Muscle layer of colon (tissue), 2 donors: ENCODE measurements at regions not wholly inside any gene's neighbourhood (a gene's known extent, or its start where the extent isn't known, plus 50 kb on each side); places are given as distances from the start of the nearest gene placed in this dataset.
"Not testable (repeated sequence)": the region's sequence is repeated elsewhere in the genome, so short reads cannot be mapped to it uniquely, and the experiment has no call there.

Source experiments
- H3K27ac ChIP-seq: one replicate; pipeline ENCODE4 v1.7.0; 2013; ENCODE audit warnings: low read depth, mild to moderate bottlenecking, low read length, moderate library complexity
- H3K27me3 ChIP-seq, 2 donors: one replicate each; pipeline ENCODE4 v1.7.0; 2013; ENCODE audit warnings: low read length in 2 of 2, mild to moderate bottlenecking in 2 of 2; ENCODE audit not compliant: insufficient read depth in 2 of 2, control insufficient read depth in 1 of 2
- H3K36me3 ChIP-seq: one replicate; pipeline ENCODE4 v1.7.0; 2013; ENCODE audit warnings: mild to moderate bottlenecking, low read length; ENCODE audit not compliant: insufficient read depth
- H3K4me1 ChIP-seq: one replicate; pipeline ENCODE4 v1.7.0; 2013; ENCODE audit warnings: mild to moderate bottlenecking, low read length; ENCODE audit not compliant: insufficient read depth
- H3K4me3 ChIP-seq, 2 donors: one replicate each; pipeline ENCODE4 v1.7.0; 2013; ENCODE audit warnings: low read length in 2 of 2, low read depth in 1 of 2, mild to moderate bottlenecking in 1 of 2, moderate library complexity in 1 of 2
- H3K9ac ChIP-seq: one replicate; pipeline ENCODE4 v1.7.0; 2013; ENCODE audit warnings: low read length
- H3K9me3 ChIP-seq: one replicate; pipeline ENCODE4 v1.7.0; 2013; ENCODE audit warnings: mild to moderate bottlenecking, low read length
- donor health status: abdominal sarcoma.
- donor health status: Adenocarcinoma of cecum.

- not testable (repeated sequence) for H3K27ac ChIP-seq, H3K27me3 ChIP-seq, H3K9me3 ChIP-seq, H3K9ac ChIP-seq, H3K4me3 ChIP-seq, H3K4me1 ChIP-seq, H3K36me3 ChIP-seq
These were observed 451.7 kb upstream of the DCN start for GRCh38 chr12:91634386-91634713.

- Histone ChIP-seq H3K27ac (no peak overlapping the region), H3K4me1 (no peaks in the 10 kb centered on the region), H3K36me3 (no peaks in the 10 kb centered on the region), H3K27me3 (no peaks in the 10 kb centered on the region), H3K9ac (no peak overlapping the region), H3K9me3 (no peaks in the 10 kb centered on the region), H3K4me3 (no peak overlapping the region)
These were observed 451.2 kb upstream of the DCN start for GRCh38 chr12:91633734-91634357.

- H3K27ac ChIP-seq, result no peak overlapping the region
- no peaks in the 10 kb centered on the region for H3K4me1 ChIP-seq
- H3K9me3 ChIP-seq, result no peaks in the 10 kb centered on the region
- no peak overlapping the region for H3K9ac ChIP-seq
- H3K4me3 ChIP-seq, result no peak overlapping the region
- H3K36me3 ChIP-seq, result no peaks in the 10 kb centered on the region
- no peaks in the 10 kb centered on the region for H3K27me3 ChIP-seq
These were observed 450.6 kb upstream of the DCN start for GRCh38 chr12:91633206-91633605.

GRCh38 chr12:91632042-91632786 is 449.6 kb upstream of the DCN start:
- no peaks in the 10 kb centered on the region for H3K9me3 ChIP-seq
- H3K4me1 ChIP-seq, result no peaks in the 10 kb centered on the region
- H3K4me3 ChIP-seq, result no peak overlapping the region
- no peaks in the 10 kb centered on the region for H3K27me3 ChIP-seq
- H3K36me3 ChIP-seq, result no peaks in the 10 kb centered on the region
- no peak overlapping the region for H3K9ac ChIP-seq
- H3K27ac ChIP-seq, result no peak overlapping the region

GRCh38 chr12:91630596-91631293 is 448.1 kb upstream of the DCN start:
- Histone ChIP-seq H3K4me1 (no peaks in the 10 kb centered on the region), H3K27me3 (no peaks in the 10 kb centered on the region), H3K4me3 (no peak overlapping the region), H3K9ac (no peak overlapping the region), H3K36me3 (no peaks in the 10 kb centered on the region), H3K9me3 (no peaks in the 10 kb centered on the region), H3K27ac (no peak overlapping the region)

GRCh38 chr12:91630083-91630482 is 447.5 kb upstream of the DCN start:
- Histone ChIP-seq H3K27me3 (no peaks in the 10 kb centered on the region), H3K9me3 (no peaks in the 10 kb centered on the region), H3K9ac (no peak overlapping the region), H3K27ac (no peak overlapping the region), H3K4me1 (no peaks in the 10 kb centered on the region), H3K36me3 (no peaks in the 10 kb centered on the region), H3K4me3 (no peak overlapping the region)

GRCh38 chr12:91629440-91629839 is 446.8 kb upstream of the DCN start:
- H3K9ac ChIP-seq, result no peak overlapping the region
- H3K36me3 ChIP-seq, result no peaks in the 10 kb centered on the region
- H3K9me3 ChIP-seq, result no peaks in the 10 kb centered on the region
- H3K27me3 ChIP-seq, result no peaks in the 10 kb centered on the region
- no peak overlapping the region for H3K4me3 ChIP-seq
- H3K4me1 ChIP-seq, result no peaks in the 10 kb centered on the region
- no peak overlapping the region for H3K27ac ChIP-seq

- no peaks in the 10 kb centered on the region for H3K4me1 ChIP-seq
- no peak overlapping the region for H3K4me3 ChIP-seq
- no peaks in the 10 kb centered on the region for H3K36me3 ChIP-seq
- no peak overlapping the region for H3K9ac ChIP-seq
- no peaks in the 10 kb centered on the region for H3K9me3 ChIP-seq
- no peaks in the 10 kb centered on the region for H3K27me3 ChIP-seq
- no peak overlapping the region for H3K27ac ChIP-seq
These were observed 446.0 kb upstream of the DCN start for GRCh38 chr12:91628656-91629055.

- Histone ChIP-seq H3K27ac (no peak overlapping the region), H3K27me3 (no peaks in the 10 kb centered on the region), H3K4me1 (no peaks in the 10 kb centered on the region), H3K9me3 (no peaks in the 10 kb centered on the region), H3K9ac (no peak overlapping the region), H3K4me3 (no peak overlapping the region), H3K36me3 (no peaks in the 10 kb centered on the region)
These were observed 444.6 kb upstream of the DCN start for GRCh38 chr12:91627225-91627624.

GRCh38 chr12:91622981-91623380 is 440.4 kb upstream of the DCN start:
- H3K9me3 ChIP-seq, result no peaks in the 10 kb centered on the region

GRCh38 chr12:91622037-91622436 is 439.4 kb upstream of the DCN start:
- Histone ChIP-seq H3K9me3 (no peaks in the 10 kb centered on the region), H3K27me3 (no peaks in the 10 kb centered on the region), H3K4me1 (no peaks in the 10 kb centered on the region), H3K4me3 (no peak overlapping the region), H3K9ac (no peak overlapping the region), H3K27ac (no peak overlapping the region), H3K36me3 (no peaks in the 10 kb centered on the region)

More at GRCh38 chr12:91622981-91623380, 440.4 kb upstream of the DCN start:
- Histone ChIP-seq H3K27ac (no peak overlapping the region), H3K4me3 (no peak overlapping the region), H3K9ac (no peak overlapping the region), H3K4me1 (no peaks in the 10 kb centered on the region), H3K27me3 (no peaks in the 10 kb centered on the region), H3K36me3 (no peaks in the 10 kb centered on the region)
